ENCODE measurements at regions not wholly inside any gene's neighbourhood (a gene's known extent, or its start where the extent isn't known, plus 50 kb on each side); places are given as distances from the start of the nearest gene placed in this dataset.

GRCh38 chr6:139779988-139780774, 405.7 kb upstream of the CITED2 start:
- DNase-seq = no peak

- no peak for DNase-seq
These were observed 404.2 kb upstream of the CITED2 start for GRCh38 chr6:139778688-139779087.

GRCh38 chr6:139778106-139778505, 403.7 kb upstream of the CITED2 start:
- no peak for DNase-seq

DNA sequence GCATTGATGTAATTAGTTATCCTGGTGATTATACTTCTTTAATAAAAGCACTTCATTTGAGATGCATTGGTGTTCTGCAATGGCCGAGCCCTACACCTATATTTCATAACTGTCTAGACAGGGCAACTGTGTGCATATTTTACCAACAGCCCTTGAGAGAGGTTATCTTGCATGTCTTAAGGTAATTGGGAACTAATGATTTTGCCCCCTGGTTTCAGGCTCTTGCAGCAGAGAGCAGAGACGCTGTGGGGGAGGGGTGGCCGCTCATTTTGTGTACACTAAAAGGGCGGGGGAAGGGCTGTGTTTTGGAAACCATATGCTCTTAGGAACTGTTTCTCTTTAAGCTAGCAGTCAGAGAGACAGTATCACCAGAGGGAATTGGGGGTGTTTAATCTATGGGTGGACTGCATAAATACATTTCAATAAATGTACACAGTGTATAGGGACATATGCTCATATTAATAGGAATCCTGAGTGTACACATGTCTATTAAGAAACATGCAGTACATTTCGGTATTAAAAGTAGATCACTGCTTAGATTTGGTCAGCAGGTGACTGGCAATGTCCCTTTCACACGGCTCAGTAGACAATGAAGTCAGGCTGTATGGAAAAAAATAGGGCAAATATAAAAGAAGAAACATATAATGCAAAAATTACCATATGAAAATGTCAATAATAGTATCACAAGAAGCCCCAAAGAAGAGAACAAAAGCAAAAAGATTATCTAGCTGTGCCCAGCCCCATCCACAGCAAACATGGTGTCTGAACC, 402.9 kb upstream of the CITED2 start:
- no peak for DNase-seq

GRCh38 chr6:139776041-139776440, 401.6 kb upstream of the CITED2 start:
- no peak for DNase-seq

DNA sequence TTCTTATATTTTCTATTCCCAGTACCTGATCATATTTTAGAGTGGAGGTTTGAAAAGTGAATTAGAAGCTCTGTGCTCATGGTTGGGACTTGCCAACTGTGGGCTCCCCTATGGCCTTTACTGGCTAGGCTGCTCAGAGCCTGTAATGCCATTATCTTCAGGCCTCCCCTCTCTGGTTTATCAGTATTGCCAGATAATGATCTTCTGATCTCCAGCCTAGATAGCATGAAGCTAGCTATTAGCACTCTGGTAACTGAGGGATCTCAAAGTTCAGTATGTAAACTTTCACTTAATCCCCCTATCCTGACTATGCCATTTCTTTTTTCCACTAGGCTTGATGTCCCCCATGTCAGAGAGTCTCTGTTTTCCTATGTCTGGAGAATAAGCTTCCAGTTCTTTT, 393.7 kb upstream of the CITED2 start:
- DNase-seq = no peak

- DNase-seq = no peak
These were observed 392.3 kb upstream of the CITED2 start for GRCh38 chr6:139766796-139767195.

GRCh38 chr6:139765825-139766285, 391.4 kb upstream of the CITED2 start:
- no peak for DNase-seq

DNA sequence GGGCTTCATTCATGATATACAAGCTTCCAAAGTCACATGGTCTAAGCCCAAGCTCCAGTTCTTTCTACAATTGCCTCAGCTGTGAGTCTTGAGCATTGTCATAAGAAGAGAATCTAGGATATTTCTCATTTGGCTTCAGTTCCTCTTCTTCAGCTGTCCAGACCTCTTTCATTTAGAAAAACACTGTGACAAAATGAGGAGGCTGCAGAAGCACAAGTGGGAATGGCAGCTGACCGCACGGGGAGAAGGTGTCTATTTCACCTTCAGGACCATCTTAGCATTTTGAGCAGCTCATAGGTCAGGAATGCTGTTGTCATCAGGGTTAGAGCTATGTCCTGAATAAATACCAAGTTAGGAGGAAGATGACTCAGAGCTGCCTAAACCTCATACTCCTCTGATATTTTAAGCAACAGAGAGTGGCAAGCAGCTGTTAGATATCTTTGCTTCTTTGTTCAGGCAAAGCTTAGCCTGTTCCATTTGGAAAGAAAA, 390.1 kb upstream of the CITED2 start:
- DNase-seq = no peak

GRCh38 chr6:139763468-139764210, 389.2 kb upstream of the CITED2 start:
- no peak for DNase-seq

- DNase-seq = no peak
These were observed 388.2 kb upstream of the CITED2 start for GRCh38 chr6:139762587-139763031.

GRCh38 chr6:139760128-139760527, 385.7 kb upstream of the CITED2 start:
- no peak for DNase-seq

DNA sequence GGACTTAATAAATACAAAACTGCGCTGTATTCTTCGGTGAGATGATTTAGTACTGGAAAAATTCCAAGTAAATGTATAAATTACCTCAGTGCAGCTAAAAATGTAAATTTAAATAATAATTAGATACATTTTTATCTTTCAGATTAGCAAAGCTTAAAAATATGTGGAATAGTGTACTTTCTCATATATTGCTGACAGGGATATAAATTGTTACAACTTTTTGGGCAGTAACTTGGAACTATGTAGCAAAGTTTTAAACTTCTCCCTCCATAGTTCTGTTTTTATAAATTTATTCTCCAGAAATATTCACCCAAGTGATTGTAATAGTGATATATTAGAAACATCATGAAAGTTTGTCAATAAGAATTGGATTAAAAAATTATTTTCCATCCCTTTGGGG, 384.6 kb upstream of the CITED2 start:
- DNase-seq = no peak

GRCh38 chr6:139758209-139758611, 383.8 kb upstream of the CITED2 start:
- no peak for DNase-seq

DNA sequence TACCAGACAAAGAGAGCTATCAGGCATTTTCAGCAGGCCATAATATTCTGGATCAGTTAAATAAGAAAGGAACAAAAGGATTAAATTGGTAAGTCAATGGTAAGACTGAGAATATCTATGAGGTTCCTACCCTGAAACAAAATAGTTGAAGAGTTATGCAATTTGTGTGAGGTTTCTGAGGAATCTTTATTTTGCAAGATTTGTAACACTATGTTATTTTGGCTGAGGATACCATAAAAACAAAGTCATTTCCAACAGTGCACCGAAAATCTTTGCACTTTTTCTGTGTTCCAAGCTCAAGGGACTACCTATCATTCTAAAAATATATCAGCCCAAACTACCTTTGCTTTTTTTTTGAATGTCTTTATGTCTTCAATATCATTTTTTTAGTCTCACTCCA, 383.3 kb upstream of the CITED2 start:
- DNase-seq = no peak

DNA sequence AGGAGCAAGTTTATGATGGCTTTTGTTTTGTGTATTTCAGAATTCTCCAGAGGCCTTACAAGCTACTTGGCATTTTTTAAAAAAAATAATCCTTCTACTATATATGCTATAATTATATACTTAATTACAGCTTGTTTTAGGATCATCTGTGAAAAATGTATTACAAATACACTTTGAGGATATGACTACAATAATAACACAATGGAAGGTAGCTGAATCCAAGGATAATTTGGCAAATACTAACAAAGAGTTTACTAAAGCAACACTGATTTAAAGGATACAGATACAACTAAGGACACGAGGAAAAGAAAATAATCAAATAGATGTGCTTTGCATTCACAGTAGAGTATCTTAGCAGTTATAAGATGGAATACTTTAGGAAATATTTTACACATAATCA, 381.9 kb upstream of the CITED2 start:
- no peak for DNase-seq

DNA sequence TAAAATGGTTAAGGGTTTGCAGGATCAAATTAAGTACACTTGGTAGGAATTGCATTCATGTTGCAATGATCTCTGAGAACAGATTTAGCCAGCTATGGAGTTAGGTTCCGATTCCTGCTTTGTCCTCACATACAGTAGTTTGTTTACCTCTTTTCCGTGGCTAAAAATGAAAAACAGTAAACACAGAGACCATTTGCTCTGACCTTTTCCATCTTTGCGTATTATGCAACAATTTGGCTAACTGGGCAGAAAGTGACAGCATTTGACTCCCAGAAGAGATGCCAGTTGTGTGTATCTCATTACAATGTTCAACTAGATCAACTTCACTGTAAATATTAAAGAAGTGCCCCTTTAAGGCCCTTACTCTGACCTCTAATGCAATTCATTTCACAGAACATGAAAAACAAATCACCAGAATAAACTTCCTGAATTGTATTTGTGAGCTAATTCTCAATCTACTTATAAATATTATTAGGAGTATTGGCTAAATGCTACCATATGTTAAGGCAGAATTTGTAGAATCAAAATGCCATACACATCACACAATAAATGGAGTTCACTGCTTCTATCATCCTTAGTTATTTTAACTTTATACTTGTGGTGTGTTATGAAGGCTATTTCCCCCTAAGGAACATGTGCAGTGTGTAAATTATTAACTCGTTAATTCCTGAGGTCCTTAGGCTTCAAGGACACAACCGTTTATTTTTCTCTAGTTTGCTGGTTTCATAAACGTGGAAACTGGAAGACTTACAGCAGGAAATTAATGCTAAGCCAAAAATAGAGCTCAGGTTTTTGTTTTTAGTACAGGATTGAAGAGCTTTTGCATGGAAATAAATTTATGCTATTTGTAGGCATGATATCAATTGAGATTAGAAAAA, 380.7 kb upstream of the CITED2 start:
- DNase-seq = no peak

GRCh38 chr6:139753198-139753861, 378.9 kb upstream of the CITED2 start:
- DNase-seq = no peak

DNA sequence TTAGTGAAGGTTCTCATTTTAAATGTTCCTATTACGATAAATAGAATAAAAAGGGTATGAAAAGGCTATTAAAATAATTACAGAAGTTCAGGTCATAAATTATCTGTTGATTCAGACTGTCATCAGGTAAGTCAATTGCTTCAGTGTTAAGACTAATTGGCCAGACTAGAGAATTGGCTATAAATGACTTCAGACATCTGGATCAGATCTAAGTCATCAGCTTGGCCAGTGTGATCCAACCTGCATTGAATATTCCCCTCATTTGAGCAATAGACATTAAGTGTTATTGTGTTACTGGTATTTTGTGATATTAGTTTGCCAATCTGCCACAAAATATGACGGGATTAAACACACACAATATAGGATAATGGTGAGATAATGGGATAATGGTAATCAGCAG, 377.6 kb upstream of the CITED2 start:
- DNase-seq = no peak

DNA sequence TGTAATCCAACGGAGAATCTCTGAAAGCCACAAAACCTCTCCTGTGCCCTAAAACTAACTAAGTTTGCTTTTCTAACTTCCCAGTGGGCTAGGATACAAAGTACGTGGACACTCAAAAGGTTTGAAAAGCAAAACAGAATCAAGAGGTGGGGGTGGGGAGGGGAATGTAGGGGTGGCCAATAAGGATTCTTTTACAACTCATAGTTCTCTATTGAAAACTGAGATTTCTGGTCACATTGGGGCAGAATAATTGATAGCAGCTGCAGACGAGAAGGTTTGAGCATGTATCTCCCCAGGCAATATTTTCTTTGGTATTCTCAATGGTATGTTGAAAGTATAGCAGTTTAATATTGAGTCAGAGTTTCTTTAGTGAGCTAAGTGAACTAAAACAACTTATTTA, 376.7 kb upstream of the CITED2 start:
- DNase-seq = no peak

DNA sequence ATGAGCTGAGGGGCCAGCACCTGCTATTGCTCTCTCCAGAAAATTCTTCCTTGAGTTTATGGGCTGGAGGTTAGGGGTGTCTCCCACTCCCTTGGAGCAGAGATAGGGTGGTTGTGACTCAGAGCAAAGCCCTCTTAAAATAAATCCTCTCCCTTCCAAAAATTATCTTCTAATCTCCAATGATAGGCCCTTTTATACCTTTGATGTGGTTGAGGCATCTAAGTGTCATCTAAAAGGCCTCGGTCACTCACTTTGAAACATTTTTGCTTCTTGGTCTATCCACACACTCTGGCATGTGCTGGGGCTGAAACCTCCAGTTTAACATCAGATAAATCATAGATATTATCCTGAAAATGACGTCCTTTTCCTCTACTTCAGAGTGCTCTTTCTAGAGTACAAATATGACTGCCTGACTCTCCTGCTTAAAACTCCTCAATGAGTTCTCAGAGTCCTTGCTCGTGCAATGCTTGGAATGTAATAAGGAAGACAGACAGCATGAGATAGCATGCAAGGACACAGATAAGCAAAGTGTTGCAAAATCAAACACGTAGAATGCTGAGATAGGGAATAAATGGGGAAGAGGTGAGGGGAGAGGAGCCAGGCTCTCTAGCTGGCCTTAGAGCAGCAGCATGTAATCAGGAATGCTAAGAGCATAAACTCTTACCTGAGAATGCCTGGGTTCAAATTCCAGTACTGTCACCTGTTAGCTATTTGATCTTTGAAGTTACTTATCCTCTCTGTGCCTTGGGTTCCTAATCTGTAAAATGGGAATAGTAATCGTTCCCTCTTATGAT, 374.1 kb upstream of the CITED2 start:
- no peak for DNase-seq
